Lung microvascular endothelial cell (primary cell): ENCODE measurements at regions not wholly inside any gene's neighbourhood (a gene's known extent, or its start where the extent isn't known, plus 50 kb on each side); places are given as distances from the start of the nearest gene placed in this dataset.

Source experiments
- DNase-seq, 2 donors: peaks; one replicate each; pipeline versions ENCODE4 v3.0.0 to v3.0.0-alpha.2; 2010; ENCODE audit warnings: low read depth in 2 of 2

- DNase-seq, result no peak
These were observed 73.6 kb upstream of the BDNF start for GRCh38 chr11:27773884-27774283.

- DNase-seq, result no peak
These were observed 71.3 kb upstream of the BDNF start for GRCh38 chr11:27771516-27771915.

- DNase-seq, result no peak
These were observed 70.3 kb upstream of the BDNF start for GRCh38 chr11:27770576-27770975.

- DNase-seq, result no peak
These were observed 63.5 kb upstream of the BDNF start for GRCh38 chr11:27763736-27764135.

GRCh38 chr11:27761356-27761755 is 61.1 kb upstream of the BDNF start:
- DNase-seq, result no peak

- DNase-seq, result peak in 1 of 2 donors; percentile 63
These were observed 57.7 kb upstream of the BDNF start for GRCh38 chr11:27757953-27758352.

- peak in 1 of 2 donors; percentile 83 for DNase-seq
These were observed 54.1 kb upstream of the BDNF start for GRCh38 chr11:27754035-27755017.
